ENCODE measurements at regions not wholly inside any gene's neighbourhood (a gene's known extent, or its start where the extent isn't known, plus 50 kb on each side); places are given as distances from the start of the nearest gene placed in this dataset.

DNA sequence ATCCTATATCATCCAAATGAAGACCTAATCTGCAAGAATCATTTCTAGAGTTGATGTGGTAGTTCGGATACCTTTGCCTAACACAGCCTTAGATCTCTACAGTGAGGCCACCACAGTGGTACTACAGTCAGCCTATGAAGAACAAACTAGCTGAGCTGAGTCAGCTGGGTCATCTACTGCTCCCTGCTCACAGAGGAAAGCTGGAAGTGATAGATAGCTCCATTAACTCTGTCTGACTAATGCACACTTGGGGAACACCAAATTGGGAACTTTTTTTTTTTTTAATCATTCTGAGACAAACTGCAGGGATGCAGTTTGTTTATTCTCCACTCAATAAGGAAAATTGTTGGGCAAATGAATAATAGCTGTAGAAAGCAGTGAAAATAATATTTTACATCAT lies 1160.6 kb downstream of the PCDH9 start:
- TF ChIP-seq MAX (IDR thresholded peaks at IDR 0.05) (no peak), RXRA (IDR thresholded peaks at IDR 0.05) (no peak), HNF4G (IDR thresholded peaks at IDR 0.05) (no peak), FOXA2 (IDR thresholded peaks at IDR 0.05) (no peak), REST (IDR thresholded peaks at IDR 0.05) (no peak), YY1 (IDR thresholded peaks at IDR 0.05) (no peak), FOXA1 (IDR thresholded peaks at IDR 0.05) (no peak), SP1 (IDR thresholded peaks at IDR 0.05) (no peak), NR2F2 (IDR thresholded peaks at IDR 0.05) (no peak), GABPA (IDR thresholded peaks at IDR 0.05 in 1 of 2, conservative IDR thresholded peaks at IDR 0.05 in 1 of 2) (no peak), CTCF (IDR thresholded peaks at IDR 0.05; ENCODE audit: low read depth, low read length, missing input control) (no peak), JUND (IDR thresholded peaks at IDR 0.05) (no peak)
- no peak overlapping the region for H3K9ac ChIP-seq (ENCODE audit: low read depth in 1 of 2, low read length in 2 of 2)
- H3K27me3 ChIP-seq (ENCODE audit: control insufficient read depth in 4 of 4, insufficient read depth in 4 of 4, low read length in 3 of 4): no peaks in the 10 kb centered on the region
- DNase-seq (ENCODE audit: low spot score): no peak
- no peaks in the 10 kb centered on the region for H3K4me1 ChIP-seq (ENCODE audit: control insufficient read depth in 4 of 4, insufficient read depth in 4 of 4, low read length in 3 of 4)
- H3K27ac ChIP-seq (ENCODE audit: low read depth in 1 of 2, low read length in 2 of 2): no peak overlapping the region
- no peaks in the 10 kb centered on the region for H3K36me3 ChIP-seq (ENCODE audit: control insufficient read depth in 4 of 4, insufficient read depth in 3 of 4, low read depth in 1 of 4, low read length in 3 of 4)
- H3K4me3 ChIP-seq (ENCODE audit: low read depth in 1 of 3, low read length in 3 of 3): no peak overlapping the region
- 49% methylated on average over 1 of the region's 1 CpG for WGBS
- H3K9me3 ChIP-seq (ENCODE audit: control insufficient read depth in 4 of 4, low read length in 3 of 4): no peaks in the 10 kb centered on the region

DNA sequence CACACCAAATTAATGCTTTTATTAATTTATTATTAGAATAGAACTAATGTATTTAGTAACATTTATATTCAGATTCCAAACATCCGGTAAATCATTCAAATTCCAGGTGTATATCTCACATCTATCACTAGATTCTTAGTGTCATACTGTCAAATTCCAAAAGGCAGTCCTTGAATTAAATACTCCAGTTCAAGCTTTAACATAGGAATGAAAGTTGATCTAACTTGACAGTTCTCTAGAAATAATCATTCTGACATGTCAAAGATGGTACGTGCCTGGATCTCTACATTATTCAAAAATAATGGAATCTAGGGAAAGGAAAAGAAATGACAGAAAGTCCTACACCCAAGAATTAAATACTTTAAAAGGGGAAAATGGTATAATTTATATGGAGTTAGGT lies 1161.5 kb downstream of the PCDH9 start:
- Histone ChIP-seq H3K27ac (ENCODE audit: low read depth in 1 of 2, low read length in 2 of 2) (no peak overlapping the region), H3K9me3 (ENCODE audit: control insufficient read depth in 4 of 4, low read length in 3 of 4) (no peaks in the 10 kb centered on the region), H3K9ac (ENCODE audit: low read depth in 1 of 2, low read length in 2 of 2) (no peak overlapping the region), H3K4me3 (ENCODE audit: low read depth in 1 of 3, low read length in 3 of 3) (no peak overlapping the region), H3K36me3 (ENCODE audit: control insufficient read depth in 4 of 4, insufficient read depth in 3 of 4, low read depth in 1 of 4, low read length in 3 of 4) (no peaks in the 10 kb centered on the region), H3K27me3 (ENCODE audit: control insufficient read depth in 4 of 4, insufficient read depth in 4 of 4, low read length in 3 of 4) (no peaks in the 10 kb centered on the region), H3K4me1 (ENCODE audit: control insufficient read depth in 4 of 4, insufficient read depth in 4 of 4, low read length in 3 of 4) (no peaks in the 10 kb centered on the region)
- 46% methylated on average over 2 of the region's 2 CpGs for WGBS
- TF ChIP-seq MAX (IDR thresholded peaks at IDR 0.05) (no peak), REST (IDR thresholded peaks at IDR 0.05) (no peak), FOXA2 (IDR thresholded peaks at IDR 0.05) (no peak), HNF4A (conservative IDR thresholded peaks at IDR 0.05) (no peak), YY1 (IDR thresholded peaks at IDR 0.05) (no peak), FOXA1 (IDR thresholded peaks at IDR 0.05) (no peak), RAD21 (IDR thresholded peaks at IDR 0.05) (no peak), CTCF (IDR thresholded peaks at IDR 0.05; ENCODE audit: low read depth, low read length, missing input control) (no peak), EGR1 (IDR thresholded peaks at IDR 0.05; ENCODE audit: low read depth in 2 of 2) (no peak), TAF1 (conservative IDR thresholded peaks at IDR 0.05) (no peak)
- TF ChIP-seq, protein P1, sequence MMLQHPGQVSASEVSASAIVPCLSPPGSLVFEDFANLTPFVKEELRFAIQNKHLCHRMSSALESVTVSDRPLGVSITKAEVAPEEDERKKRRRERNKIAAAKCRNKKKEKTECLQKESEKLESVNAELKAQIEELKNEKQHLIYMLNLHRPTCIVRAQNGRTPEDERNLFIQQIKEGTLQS (IDR thresholded peaks at IDR 0.05): no peak
- no peak for DNase-seq (ENCODE audit: low spot score)

All from liver (tissue), 8 donors.